Astrocyte of the cerebellum (primary cell): ENCODE measurements at regions not wholly inside any gene's neighbourhood (a gene's known extent, or its start where the extent isn't known, plus 50 kb on each side); places are given as distances from the start of the nearest gene placed in this dataset.

Experiments
- DNase-seq: peaks from one replicate; pipeline ENCODE4 v3.0.0-alpha.2; 2011; ENCODE audit warnings: low read depth
- H3K4me3 ChIP-seq: 2 replicates; pipeline ENCODE4 v1.5.1; 2011; ENCODE audit warnings: mild to moderate bottlenecking, low read depth, low read length, moderate library complexity
- in situ Hi-C: cut with HindIII; loops from 2 replicates; pipeline ENCODE4 v1.10.0; 2017; ENCODE audit warnings: low sequenced_read_pairs
- TF ChIP-seq, protein P1 (sequence below): IDR thresholded peaks from 2 replicates; pipeline ENCODE4 v1.5.1; 2012; ENCODE audit warnings: low read length, low read depth, moderate library complexity, mild to moderate bottlenecking; ENCODE audit errors: missing control alignments

DNA sequence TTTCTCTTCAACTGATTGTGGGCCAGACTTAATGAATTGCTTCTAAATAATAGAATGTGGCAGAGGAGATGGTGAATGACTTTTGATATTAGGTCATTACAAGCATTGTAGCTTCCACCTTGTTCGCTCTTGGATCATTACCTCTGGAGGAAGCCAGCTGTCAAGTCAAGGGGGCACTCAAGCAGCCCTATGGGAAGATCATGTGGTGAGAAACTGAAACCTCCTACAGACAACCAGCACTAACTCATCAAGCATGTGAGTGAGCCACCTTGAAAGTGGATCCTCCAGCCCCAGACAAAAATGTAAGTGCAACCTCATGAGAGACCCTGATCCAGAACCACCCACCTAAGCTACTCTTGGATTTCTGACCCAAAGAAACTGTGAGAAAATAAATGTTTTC, 109.8 kb upstream of the TBC1D5 start:
- in situ Hi-C loops: no loop called here
- TF ChIP-seq, protein P1, sequence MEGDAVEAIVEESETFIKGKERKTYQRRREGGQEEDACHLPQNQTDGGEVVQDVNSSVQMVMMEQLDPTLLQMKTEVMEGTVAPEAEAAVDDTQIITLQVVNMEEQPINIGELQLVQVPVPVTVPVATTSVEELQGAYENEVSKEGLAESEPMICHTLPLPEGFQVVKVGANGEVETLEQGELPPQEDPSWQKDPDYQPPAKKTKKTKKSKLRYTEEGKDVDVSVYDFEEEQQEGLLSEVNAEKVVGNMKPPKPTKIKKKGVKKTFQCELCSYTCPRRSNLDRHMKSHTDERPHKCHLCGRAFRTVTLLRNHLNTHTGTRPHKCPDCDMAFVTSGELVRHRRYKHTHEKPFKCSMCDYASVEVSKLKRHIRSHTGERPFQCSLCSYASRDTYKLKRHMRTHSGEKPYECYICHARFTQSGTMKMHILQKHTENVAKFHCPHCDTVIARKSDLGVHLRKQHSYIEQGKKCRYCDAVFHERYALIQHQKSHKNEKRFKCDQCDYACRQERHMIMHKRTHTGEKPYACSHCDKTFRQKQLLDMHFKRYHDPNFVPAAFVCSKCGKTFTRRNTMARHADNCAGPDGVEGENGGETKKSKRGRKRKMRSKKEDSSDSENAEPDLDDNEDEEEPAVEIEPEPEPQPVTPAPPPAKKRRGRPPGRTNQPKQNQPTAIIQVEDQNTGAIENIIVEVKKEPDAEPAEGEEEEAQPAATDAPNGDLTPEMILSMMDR: no peak
- no peak for DNase-seq
- H3K4me3 ChIP-seq: no peak overlapping the region

DNA sequence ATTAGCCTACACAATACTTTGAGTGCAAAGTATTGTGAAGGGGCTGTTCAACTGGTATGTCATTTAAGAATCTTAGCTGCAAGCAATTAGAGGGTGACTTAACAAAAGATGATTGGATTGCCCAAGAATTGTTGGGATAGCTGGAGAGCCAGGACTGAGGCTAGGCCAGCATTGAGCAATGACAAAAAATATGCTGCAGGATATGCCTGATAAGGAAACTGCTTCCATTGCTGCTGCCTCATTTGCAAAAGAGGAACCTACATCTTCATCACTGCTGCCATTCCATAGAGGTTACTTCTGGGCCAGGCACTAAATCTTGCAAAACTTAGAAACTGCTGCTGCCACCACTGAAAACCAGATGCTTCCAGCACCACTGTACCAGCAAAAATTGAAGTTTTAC, 108.0 kb upstream of the TBC1D5 start:
- no peak for DNase-seq
- TF ChIP-seq, protein P1: no peak
- no peak overlapping the region for H3K4me3 ChIP-seq
- in situ Hi-C loops: no loop called here

DNA sequence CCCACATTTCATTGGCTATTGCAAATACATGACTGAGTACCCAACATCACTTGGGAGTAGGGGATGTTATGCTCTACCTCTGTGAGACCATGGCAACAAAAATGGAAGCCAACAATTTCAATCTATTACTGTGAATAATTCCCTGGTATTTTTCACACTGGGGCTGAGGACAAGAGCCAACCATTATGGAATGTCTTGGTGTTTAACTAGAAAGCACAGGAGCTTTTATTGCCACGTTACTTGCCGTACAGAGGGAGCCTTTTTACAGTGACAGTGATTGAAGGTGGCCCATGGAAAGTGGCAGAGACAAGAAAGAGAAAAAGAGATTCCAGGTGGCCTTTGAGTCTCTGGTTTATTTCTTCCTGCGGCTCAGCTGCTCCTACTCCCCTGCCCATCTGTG, 105.7 kb upstream of the TBC1D5 start:
- no peak overlapping the region for H3K4me3 ChIP-seq
- in situ Hi-C loops: loop anchor here (25.0 kb wide), 1 partner anchor 411 kb away; no protein-coding TSS in a partner anchor
- TF ChIP-seq, protein P1: no peak
- DNase-seq: no peak

DNA sequence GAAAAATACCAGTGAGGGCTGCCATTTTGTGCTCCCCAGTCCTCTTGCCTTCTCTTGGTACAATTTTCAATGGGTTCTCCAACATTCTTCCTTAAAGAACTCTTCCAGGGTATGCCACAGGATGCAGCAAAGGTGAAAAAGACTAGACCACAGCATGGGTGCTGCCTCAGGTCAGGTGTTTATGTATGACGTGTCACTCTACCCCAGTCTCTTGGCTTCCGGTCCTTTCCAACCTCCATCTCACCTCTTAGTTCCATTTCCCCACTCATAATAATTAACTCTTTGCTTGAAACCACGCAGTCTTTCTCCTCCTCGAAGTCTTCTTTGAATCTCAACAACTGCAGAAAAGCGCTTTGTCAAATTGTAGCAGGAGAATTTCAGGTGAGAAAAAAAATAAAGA, 104.7 kb upstream of the TBC1D5 start:
- no peak for DNase-seq
- TF ChIP-seq, protein P1: no peak
- in situ Hi-C loops: loop anchor here (25.0 kb wide), 1 partner anchor 410 kb away; no protein-coding TSS in a partner anchor
- no peak overlapping the region for H3K4me3 ChIP-seq

DNA sequence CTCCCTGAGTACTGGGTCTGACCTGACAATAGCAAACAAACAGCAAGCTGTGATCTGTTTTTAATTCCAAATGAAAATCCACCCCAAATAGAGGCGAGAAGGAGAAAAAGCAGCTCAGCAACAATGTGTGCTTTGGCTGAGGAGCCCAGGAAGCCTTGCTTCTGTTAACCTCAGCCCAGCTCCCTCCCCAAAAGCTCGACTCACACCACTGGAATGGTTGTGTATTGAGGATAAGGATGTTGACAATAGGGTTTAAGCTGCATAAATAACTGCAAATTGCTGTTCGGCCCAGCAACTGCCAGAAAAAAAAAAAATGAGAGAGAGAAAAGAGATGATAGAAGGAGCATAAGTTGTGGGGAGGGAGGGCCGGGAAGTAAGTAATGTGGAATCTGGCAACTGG, 104.0 kb upstream of the TBC1D5 start:
- no peak for DNase-seq
- H3K4me3 ChIP-seq: no peak overlapping the region
- TF ChIP-seq, protein P1: no peak
- in situ Hi-C loops: loop anchor here (25.0 kb wide), 1 partner anchor 409 kb away; no protein-coding TSS in a partner anchor

DNA sequence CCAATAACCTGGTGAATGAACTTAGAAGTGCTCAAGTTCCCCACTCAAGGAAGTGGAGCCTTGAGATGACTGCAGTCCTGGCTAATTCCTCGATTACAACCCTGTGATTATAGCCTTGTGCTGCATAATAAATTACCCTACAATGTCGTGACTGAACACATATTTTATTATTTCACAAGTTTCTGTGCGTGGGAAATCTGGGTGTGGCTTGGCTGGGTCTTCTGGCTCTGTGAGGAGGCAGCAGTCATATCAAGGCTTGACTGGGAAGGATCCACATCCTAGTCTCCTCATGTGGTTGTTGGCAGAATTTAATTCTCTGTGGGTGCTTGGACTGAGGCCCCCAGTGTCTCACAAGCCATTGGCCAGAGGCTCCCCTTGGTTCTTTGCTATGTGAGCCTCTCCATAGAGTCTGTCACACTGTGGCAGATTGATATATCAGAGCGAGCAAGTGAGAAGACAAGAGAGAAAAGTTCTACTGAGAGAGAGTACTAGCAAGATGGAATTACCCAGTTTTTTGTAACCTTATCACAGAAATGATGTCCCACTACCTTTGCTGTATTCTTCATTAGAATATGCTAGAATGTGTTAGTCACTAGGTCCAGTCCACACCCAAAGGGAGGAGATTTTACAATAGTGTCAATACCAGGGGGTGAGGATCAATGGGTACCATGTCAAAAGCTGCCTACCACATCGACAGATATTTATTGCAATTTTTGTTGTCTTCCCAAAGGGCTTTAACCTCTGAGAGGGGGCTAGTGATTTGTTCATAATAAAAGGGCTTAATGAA, 102.8 kb upstream of the TBC1D5 start:
- no peak for DNase-seq
- no peak overlapping the region for H3K4me3 ChIP-seq
- TF ChIP-seq, protein P1: no peak
- in situ Hi-C loops: loop anchor here (25.0 kb wide), 1 partner anchor 408 kb away; no protein-coding TSS in a partner anchor
